Mucosa of gallbladder (tissue), 1 donor: ENCODE measurements at regions not wholly inside any gene's neighbourhood (a gene's known extent, or its start where the extent isn't known, plus 50 kb on each side); places are given as distances from the start of the nearest gene placed in this dataset.
"Not testable (repeated sequence)": the region's sequence is repeated elsewhere in the genome, so short reads cannot be mapped to it uniquely, and the experiment has no call there.

Experiments
- DNase-seq: peaks from one replicate; pipeline ENCODE4 v3.0.0-alpha.2; 2020; ENCODE audit warnings: low spot score
- donor health status: DM: no; HTN: no; CAD: no.

GRCh38 chr17:72365857-72366414 is 245.1 kb downstream of the SOX9 start:
- DNase-seq, result no peak

GRCh38 chr17:72366626-72367025 is 245.8 kb downstream of the SOX9 start:
- no peak for DNase-seq

GRCh38 chr17:72368191-72368590 is 247.4 kb downstream of the SOX9 start:
- no peak for DNase-seq

GRCh38 chr17:72369366-72369765 is 248.5 kb downstream of the SOX9 start:
- no peak for DNase-seq

GRCh38 chr17:72370819-72371218 is 250.0 kb downstream of the SOX9 start:
- no peak for DNase-seq

GRCh38 chr17:72372185-72372584 is 251.4 kb downstream of the SOX9 start:
- no peak for DNase-seq

GRCh38 chr17:72373910-72374741 is 253.3 kb downstream of the SOX9 start:
- DNase-seq, result peak; percentile 18

- no peak for DNase-seq
Measured at GRCh38 chr17:72376526-72377345, 255.9 kb downstream of the SOX9 start.

- DNase-seq, result no peak
Measured at GRCh38 chr17:72378414-72379390, 257.9 kb downstream of the SOX9 start.

GRCh38 chr17:72379516-72379915 is 258.7 kb downstream of the SOX9 start:
- no peak for DNase-seq

GRCh38 chr17:72380120-72380519 is 259.3 kb downstream of the SOX9 start:
- no peak for DNase-seq

GRCh38 chr17:72380737-72381136 is 259.9 kb downstream of the SOX9 start:
- DNase-seq, result no peak

GRCh38 chr17:72381597-72382397 is 261.0 kb downstream of the SOX9 start:
- DNase-seq, result no peak

- DNase-seq, result no peak
Measured at GRCh38 chr17:72382971-72383722, 262.3 kb downstream of the SOX9 start.

GRCh38 chr17:72385475-72385874 is 264.7 kb downstream of the SOX9 start:
- DNase-seq, result no peak

- DNase-seq, result not testable (repeated sequence)
Measured at GRCh38 chr17:72386173-72386572, 265.4 kb downstream of the SOX9 start.

- DNase-seq, result no peak
Measured at GRCh38 chr17:72386619-72387237, 265.9 kb downstream of the SOX9 start.

GRCh38 chr17:72387487-72387886 is 266.7 kb downstream of the SOX9 start:
- no peak for DNase-seq

- no peak for DNase-seq
Measured at GRCh38 chr17:72387969-72388368, 267.1 kb downstream of the SOX9 start.
